B cell (primary cell): ENCODE measurements at regions not wholly inside any gene's neighbourhood (a gene's known extent, or its start where the extent isn't known, plus 50 kb on each side); places are given as distances from the start of the nearest gene placed in this dataset.

Experiments
- CTCF ChIP-seq: fragments of 200-600 bp; IDR thresholded peaks from one replicate; pipeline ENCODE4 v1.8.0; 2022; ENCODE audit warnings: antibody characterized with exemption, mild to moderate bottlenecking
- EZH2 ChIP-seq: IDR thresholded peaks from 2 replicates; pipeline ENCODE4 v1.6.1; 2012; ENCODE audit warnings: borderline replicate concordance, low read depth, mild to moderate bottlenecking, moderate library complexity, low read length; ENCODE audit not compliant: insufficient read depth, poor library complexity, severe bottlenecking

- TF ChIP-seq CTCF (no peak), EZH2 (no peak)
Measured at GRCh38 chr5:13019729-13020128, 924.8 kb downstream of the DNAH5 start.
